MM.1S (cell line): ENCODE measurements at regions not wholly inside any gene's neighbourhood (a gene's known extent, or its start where the extent isn't known, plus 50 kb on each side); places are given as distances from the start of the nearest gene placed in this dataset.

Source experiments
- DNase-seq: peaks from one replicate; pipeline ENCODE4 v3.0.0-alpha.2; 2015
- H2AFZ ChIP-seq: fragments of 300-600 bp; sonication (generic); 2 replicates; pipeline ENCODE4 v1.6.0; 2016; ENCODE audit warnings: antibody characterized with exemption, low read length
- H3F3A ChIP-seq: fragments of 300-600 bp; sonication (generic); 2 replicates; pipeline ENCODE4 v1.6.1; 2016; ENCODE audit warnings: mild to moderate bottlenecking, antibody characterized with exemption, low read length, moderate library complexity, mixed read lengths; ENCODE audit not compliant: insufficient read depth
- H3K27ac ChIP-seq: fragments of 300-600 bp; sonication (generic); 2 replicates; pipeline ENCODE4 v1.5.1; 2016; ENCODE audit warnings: mild to moderate bottlenecking, low read length
- H3K27me3 ChIP-seq: fragments of 300-600 bp; sonication (generic); replicated peaks from 2 replicates; pipeline ENCODE4 v1.6.0; 2016; ENCODE audit warnings: low read length; ENCODE audit not compliant: insufficient read depth
- H3K36me3 ChIP-seq: fragments of 300-600 bp; sonication (generic); replicated peaks from 2 replicates; pipeline ENCODE4 v1.6.1; 2016; ENCODE audit warnings: mild to moderate bottlenecking, low read length, mixed read lengths; ENCODE audit not compliant: insufficient read depth
- H3K4me1 ChIP-seq: fragments of 300-600 bp; sonication (generic); 2 replicates; pipeline ENCODE4 v1.6.1; 2016; ENCODE audit warnings: low read length, mixed read lengths
- H3K4me2 ChIP-seq: fragments of 300-600 bp; sonication (generic); 2 replicates; pipeline ENCODE4 v1.6.0; 2016; ENCODE audit warnings: low read depth, low read length
- H3K4me3 ChIP-seq: fragments of 300-600 bp; sonication (generic); 2 replicates; pipeline ENCODE4 v1.5.1; 2016; ENCODE audit warnings: low read length, mixed read lengths
- H3K79me2 ChIP-seq: fragments of 300-600 bp; sonication (generic); 2 replicates; pipeline ENCODE4 v1.6.1; 2016; ENCODE audit warnings: mixed run types, low read length, mixed read lengths
- H3K9ac ChIP-seq: fragments of 300-600 bp; sonication (generic); 2 replicates; pipeline ENCODE4 v1.6.1; 2016; ENCODE audit warnings: low read length, mixed read lengths
- H3K9me2 ChIP-seq: fragments of 300-600 bp; sonication (generic); replicated peaks from 2 replicates; pipeline ENCODE4 v1.6.1; 2016; ENCODE audit warnings: mild to moderate bottlenecking, low read length, mixed read lengths; ENCODE audit not compliant: insufficient read depth
- H3K9me3 ChIP-seq: fragments of 300-600 bp; sonication (generic); replicated peaks from 2 replicates; pipeline ENCODE4 v1.6.1; 2016; ENCODE audit warnings: mild to moderate bottlenecking, low read length, mixed read lengths; ENCODE audit not compliant: insufficient read depth
- H4K20me1 ChIP-seq: fragments of 300-600 bp; sonication (generic); 2 replicates; pipeline ENCODE4 v1.6.1; 2016; ENCODE audit warnings: mild to moderate bottlenecking, low read length, moderate library complexity, mixed read lengths; ENCODE audit not compliant: insufficient read depth
- EZH2 ChIP-seq: fragments of 300-600 bp; sonication (generic); optimal IDR thresholded peaks from 2 replicates; pipeline ENCODE3; 2017; ENCODE audit warnings: low read depth, mild to moderate bottlenecking, antibody characterized with exemption, low read length, mixed read lengths
- EZH2phosphoT487 ChIP-seq: fragments of 300-600 bp; sonication (generic); IDR thresholded peaks from 2 replicates; pipeline ENCODE4 v1.6.1; 2018; ENCODE audit warnings: antibody characterized with exemption, low read length
- TF ChIP-seq, protein P1 (sequence below): fragments of 300-600 bp; sonication (generic); IDR thresholded peaks from 2 replicates; pipeline ENCODE4 v1.5.1; 2016; ENCODE audit warnings: antibody characterized with exemption, low read length, mixed read lengths

DNA sequence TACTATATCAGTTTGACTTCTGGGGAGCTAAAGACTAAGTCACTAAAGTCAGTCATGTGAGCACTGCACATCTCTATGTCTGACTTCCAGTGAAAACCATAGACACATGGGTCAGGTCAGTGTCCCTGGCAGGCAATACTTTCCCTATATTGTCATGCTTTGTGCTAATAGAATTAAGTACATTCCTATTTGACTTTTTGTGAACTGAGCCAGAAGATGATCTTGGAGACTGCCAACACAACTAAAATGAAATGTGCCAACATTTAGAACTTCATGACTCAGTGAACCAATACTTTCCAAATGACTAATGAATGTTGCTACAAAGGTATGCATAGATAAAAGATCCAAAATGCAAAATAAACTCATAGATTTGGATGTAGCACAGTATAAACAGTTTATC lies 820.8 kb upstream of the FAM98A start:
- Histone ChIP-seq H3K27ac (no peak overlapping the region), H3F3A (no peaks in the 10 kb centered on the region), H3K9me3 (no peaks in the 10 kb centered on the region), H3K4me3 (no peak overlapping the region), H3K36me3 (no peaks in the 10 kb centered on the region), H3K4me1 (no peaks in the 10 kb centered on the region), H3K9me2 (no peaks in the 10 kb centered on the region), H4K20me1 (no peaks in the 10 kb centered on the region), H3K4me2 (no peak overlapping the region), H3K27me3 (no peaks in the 10 kb centered on the region), H2AFZ (no peak overlapping the region), H3K9ac (no peak overlapping the region), H3K79me2 (no peaks in the 10 kb centered on the region)
- no peak for DNase-seq
- TF ChIP-seq EZH2 (no peak), EZH2phosphoT487 (no peak)
- TF ChIP-seq, protein P1, sequence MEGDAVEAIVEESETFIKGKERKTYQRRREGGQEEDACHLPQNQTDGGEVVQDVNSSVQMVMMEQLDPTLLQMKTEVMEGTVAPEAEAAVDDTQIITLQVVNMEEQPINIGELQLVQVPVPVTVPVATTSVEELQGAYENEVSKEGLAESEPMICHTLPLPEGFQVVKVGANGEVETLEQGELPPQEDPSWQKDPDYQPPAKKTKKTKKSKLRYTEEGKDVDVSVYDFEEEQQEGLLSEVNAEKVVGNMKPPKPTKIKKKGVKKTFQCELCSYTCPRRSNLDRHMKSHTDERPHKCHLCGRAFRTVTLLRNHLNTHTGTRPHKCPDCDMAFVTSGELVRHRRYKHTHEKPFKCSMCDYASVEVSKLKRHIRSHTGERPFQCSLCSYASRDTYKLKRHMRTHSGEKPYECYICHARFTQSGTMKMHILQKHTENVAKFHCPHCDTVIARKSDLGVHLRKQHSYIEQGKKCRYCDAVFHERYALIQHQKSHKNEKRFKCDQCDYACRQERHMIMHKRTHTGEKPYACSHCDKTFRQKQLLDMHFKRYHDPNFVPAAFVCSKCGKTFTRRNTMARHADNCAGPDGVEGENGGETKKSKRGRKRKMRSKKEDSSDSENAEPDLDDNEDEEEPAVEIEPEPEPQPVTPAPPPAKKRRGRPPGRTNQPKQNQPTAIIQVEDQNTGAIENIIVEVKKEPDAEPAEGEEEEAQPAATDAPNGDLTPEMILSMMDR: no peak

DNA sequence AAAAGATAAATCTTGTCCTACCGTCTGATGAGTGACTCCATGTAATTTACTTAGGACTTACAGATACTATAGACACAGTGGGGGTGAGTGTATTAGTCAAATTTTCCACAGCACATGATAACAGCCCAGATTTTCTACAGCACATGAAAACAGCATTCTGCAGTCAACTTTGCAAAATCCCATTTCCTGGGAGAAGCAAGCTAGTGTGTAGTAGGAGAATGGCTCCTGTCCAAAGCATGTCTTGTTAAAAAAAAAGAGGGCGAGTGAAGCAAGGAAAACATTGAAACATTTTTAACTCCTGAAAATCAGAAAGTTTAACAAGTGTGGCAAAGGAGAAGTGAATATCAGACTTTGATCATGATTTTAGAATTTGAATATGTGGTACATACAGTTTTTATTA lies 817.8 kb upstream of the FAM98A start:
- no peaks in the 10 kb centered on the region for H3F3A ChIP-seq
- H3K4me2 ChIP-seq: no peak overlapping the region
- no peaks in the 10 kb centered on the region for H3K9me2 ChIP-seq
- H3K27me3 ChIP-seq: no peaks in the 10 kb centered on the region
- no peaks in the 10 kb centered on the region for H3K9me3 ChIP-seq
- TF ChIP-seq, protein P1: no peak
- TF ChIP-seq EZH2phosphoT487: no peak
- no peak for TF ChIP-seq EZH2
- no peak overlapping the region for H3K9ac ChIP-seq
- no peak for DNase-seq
- no peak overlapping the region for H3K4me3 ChIP-seq
- H3K79me2 ChIP-seq: no peaks in the 10 kb centered on the region
- no peaks in the 10 kb centered on the region for H3K36me3 ChIP-seq
- no peak overlapping the region for H3K27ac ChIP-seq
- H3K4me1 ChIP-seq: no peaks in the 10 kb centered on the region
- no peaks in the 10 kb centered on the region for H4K20me1 ChIP-seq
- no peak overlapping the region for H2AFZ ChIP-seq

DNA sequence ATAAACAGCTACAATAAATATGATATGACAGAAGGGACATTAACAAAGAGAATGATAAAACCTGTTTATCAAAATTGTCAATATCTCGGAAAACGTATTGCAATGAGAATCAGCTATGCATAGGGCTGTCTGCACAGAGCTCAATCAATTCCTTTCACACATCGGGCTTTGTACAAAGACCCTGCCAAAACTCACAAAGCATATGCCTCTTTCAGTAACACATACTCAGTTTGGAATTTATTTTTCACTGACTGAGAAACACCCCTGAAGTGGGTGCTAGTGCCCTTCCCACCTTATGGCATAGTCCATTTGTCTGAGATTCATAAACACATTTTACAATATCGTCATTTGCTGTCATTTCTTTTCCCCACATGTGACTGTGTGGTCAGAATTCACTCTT lies 815.8 kb upstream of the FAM98A start:
- H3K9ac ChIP-seq: no peak overlapping the region
- TF ChIP-seq EZH2: no peak
- TF ChIP-seq, protein P1: no peak
- TF ChIP-seq EZH2phosphoT487: no peak
- H3K4me1 ChIP-seq: no peaks in the 10 kb centered on the region
- H3K27me3 ChIP-seq: no peaks in the 10 kb centered on the region
- no peaks in the 10 kb centered on the region for H3K9me2 ChIP-seq
- H3K27ac ChIP-seq: no peak overlapping the region
- no peak overlapping the region for H3K4me2 ChIP-seq
- H3K36me3 ChIP-seq: no peaks in the 10 kb centered on the region
- no peaks in the 10 kb centered on the region for H3F3A ChIP-seq
- no peak overlapping the region for H3K4me3 ChIP-seq
- H4K20me1 ChIP-seq: no peaks in the 10 kb centered on the region
- no peak overlapping the region for H2AFZ ChIP-seq
- no peaks in the 10 kb centered on the region for H3K79me2 ChIP-seq
- no peaks in the 10 kb centered on the region for H3K9me3 ChIP-seq
- no peak for DNase-seq

DNA sequence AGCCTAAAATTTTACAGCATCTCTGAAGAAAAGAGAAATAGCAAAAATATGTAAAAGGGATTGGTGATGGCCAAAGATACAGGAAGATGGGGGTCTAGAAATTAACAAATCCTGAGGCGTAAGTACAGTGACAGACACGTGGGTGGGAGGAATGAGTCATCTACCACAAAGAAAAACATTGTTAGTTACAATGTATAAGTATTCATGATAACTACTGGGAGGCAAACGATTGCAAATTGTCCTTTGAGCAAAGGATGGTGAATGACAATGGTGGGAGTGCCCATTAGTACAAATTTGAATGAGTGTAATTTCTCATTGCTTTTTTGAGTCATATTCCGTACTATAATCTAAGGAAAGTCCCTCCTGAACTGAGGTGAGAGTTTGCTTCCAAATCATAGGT lies 809.0 kb upstream of the FAM98A start:
- no peak for DNase-seq
- Histone ChIP-seq H3K4me3 (no peak overlapping the region), H3K27me3 (no peaks in the 10 kb centered on the region), H2AFZ (no peak overlapping the region), H3K36me3 (no peaks in the 10 kb centered on the region), H3K27ac (no peak overlapping the region), H3K4me1 (no peaks in the 10 kb centered on the region), H4K20me1 (no peaks in the 10 kb centered on the region), H3F3A (no peaks in the 10 kb centered on the region), H3K9me3 (no peaks in the 10 kb centered on the region), H3K4me2 (no peak overlapping the region), H3K79me2 (no peaks in the 10 kb centered on the region), H3K9me2 (no peaks in the 10 kb centered on the region), H3K9ac (no peak overlapping the region)
- TF ChIP-seq, protein P1: no peak
- no peak for TF ChIP-seq EZH2
- TF ChIP-seq EZH2phosphoT487: no peak
